Lower leg skin (tissue), 3 donors: ENCODE measurements at regions not wholly inside any gene's neighbourhood (a gene's known extent, or its start where the extent isn't known, plus 50 kb on each side); places are given as distances from the start of the nearest gene placed in this dataset.

Experiments
- POLR2A ChIP-seq, 2 donors: fragments of 450-650 bp; IDR thresholded peaks; one replicate each; pipeline ENCODE4 v1.6.1; 2016 to 2017; ENCODE audit warnings: antibody characterized with exemption in 2 of 2, mild to moderate bottlenecking in 1 of 2, moderate library complexity in 1 of 2
- TF ChIP-seq, protein P1 (sequence below), 3 donors: fragments of 450-650 bp; IDR thresholded peaks; one replicate each; pipeline ENCODE4 v1.5.1; 2016; ENCODE audit warnings: antibody characterized with exemption in 3 of 3, mild to moderate bottlenecking in 3 of 3, moderate library complexity in 2 of 3

DNA sequence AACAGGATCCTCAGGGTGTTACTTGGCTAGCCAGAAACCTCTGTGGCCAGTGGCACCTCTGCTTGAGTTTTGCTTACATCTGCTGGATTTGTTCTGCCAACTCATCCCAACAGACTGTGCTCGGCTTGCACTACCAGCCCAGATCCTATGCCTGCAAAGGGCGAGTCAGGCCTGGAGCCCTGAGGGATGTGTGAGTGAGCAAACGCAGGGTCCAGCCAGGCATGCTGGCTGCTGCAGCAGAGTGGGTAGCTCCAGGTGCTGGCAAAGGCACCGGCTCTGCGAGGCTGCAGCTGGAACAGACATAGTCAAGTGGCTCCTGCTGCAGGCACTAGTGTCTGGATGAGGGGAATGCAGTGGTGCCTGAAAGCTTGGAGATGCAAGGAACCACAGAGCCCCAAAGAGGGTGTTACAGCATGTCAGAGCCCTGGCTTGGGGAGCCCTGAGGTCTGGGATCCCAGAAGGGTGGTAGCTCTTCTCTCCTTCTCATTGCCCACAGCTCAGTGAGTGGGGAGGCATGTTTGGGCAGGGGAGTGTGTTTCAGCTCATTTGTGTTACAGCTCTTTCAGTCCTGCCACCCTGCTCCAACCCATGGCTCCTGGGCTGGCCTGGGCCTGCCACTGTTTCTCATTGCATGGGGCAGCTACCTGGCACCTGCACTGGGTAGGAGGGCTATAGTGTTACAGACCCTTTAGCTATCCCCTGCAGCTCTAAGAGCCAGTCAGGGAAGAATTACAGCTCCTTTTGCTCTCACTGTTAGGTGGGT, 332.6 kb downstream of the TAF11L14 start:
- TF ChIP-seq, protein P1, sequence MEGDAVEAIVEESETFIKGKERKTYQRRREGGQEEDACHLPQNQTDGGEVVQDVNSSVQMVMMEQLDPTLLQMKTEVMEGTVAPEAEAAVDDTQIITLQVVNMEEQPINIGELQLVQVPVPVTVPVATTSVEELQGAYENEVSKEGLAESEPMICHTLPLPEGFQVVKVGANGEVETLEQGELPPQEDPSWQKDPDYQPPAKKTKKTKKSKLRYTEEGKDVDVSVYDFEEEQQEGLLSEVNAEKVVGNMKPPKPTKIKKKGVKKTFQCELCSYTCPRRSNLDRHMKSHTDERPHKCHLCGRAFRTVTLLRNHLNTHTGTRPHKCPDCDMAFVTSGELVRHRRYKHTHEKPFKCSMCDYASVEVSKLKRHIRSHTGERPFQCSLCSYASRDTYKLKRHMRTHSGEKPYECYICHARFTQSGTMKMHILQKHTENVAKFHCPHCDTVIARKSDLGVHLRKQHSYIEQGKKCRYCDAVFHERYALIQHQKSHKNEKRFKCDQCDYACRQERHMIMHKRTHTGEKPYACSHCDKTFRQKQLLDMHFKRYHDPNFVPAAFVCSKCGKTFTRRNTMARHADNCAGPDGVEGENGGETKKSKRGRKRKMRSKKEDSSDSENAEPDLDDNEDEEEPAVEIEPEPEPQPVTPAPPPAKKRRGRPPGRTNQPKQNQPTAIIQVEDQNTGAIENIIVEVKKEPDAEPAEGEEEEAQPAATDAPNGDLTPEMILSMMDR (IDR thresholded peaks at IDR 0.05) = no peak
- TF ChIP-seq POLR2A (IDR thresholded peaks at IDR 0.05) = no peak
